GM12872 (cell line): ENCODE measurements at regions not wholly inside any gene's neighbourhood (a gene's known extent, or its start where the extent isn't known, plus 50 kb on each side); places are given as distances from the start of the nearest gene placed in this dataset.

Source experiments
- TF ChIP-seq, protein P1 (sequence below): IDR thresholded peaks from 3 replicates; pipeline ENCODE4 v1.5.1; 2011; ENCODE audit warnings: low read depth, mild to moderate bottlenecking, low read length, moderate library complexity; ENCODE audit not compliant: insufficient read depth

DNA sequence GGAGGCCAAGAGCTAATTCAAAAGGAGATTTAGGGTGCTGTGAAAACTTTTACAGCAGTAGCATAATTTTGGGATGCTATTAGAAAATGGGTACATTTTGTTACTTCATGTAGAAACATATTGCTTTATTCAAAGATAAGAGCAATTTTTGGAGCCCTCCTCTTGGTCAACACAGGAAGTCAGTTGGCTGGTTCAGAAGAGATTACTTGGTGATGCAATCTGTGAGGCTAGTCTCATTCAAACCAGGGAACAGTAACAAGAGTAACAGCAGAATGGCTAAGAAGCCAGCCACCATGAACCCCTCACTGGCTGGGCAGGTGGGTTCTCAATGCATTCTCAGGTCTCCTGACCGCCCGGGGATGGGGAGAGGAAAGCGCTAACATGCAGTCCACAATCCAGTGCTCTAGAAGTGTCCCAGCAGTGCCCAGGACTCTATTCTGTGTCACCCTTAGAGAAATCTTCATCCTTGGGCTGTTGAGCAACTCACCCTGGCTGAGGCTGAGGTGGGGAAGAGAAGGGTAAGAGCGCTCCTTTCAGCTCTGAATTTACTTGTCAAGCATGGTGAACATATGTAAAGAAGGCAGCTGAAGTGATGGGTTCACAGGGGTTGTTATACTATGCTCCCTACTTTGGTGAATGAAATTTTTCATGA lies 262.2 kb upstream of the UBASH3B start:
- TF ChIP-seq, protein P1, sequence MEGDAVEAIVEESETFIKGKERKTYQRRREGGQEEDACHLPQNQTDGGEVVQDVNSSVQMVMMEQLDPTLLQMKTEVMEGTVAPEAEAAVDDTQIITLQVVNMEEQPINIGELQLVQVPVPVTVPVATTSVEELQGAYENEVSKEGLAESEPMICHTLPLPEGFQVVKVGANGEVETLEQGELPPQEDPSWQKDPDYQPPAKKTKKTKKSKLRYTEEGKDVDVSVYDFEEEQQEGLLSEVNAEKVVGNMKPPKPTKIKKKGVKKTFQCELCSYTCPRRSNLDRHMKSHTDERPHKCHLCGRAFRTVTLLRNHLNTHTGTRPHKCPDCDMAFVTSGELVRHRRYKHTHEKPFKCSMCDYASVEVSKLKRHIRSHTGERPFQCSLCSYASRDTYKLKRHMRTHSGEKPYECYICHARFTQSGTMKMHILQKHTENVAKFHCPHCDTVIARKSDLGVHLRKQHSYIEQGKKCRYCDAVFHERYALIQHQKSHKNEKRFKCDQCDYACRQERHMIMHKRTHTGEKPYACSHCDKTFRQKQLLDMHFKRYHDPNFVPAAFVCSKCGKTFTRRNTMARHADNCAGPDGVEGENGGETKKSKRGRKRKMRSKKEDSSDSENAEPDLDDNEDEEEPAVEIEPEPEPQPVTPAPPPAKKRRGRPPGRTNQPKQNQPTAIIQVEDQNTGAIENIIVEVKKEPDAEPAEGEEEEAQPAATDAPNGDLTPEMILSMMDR = no peak

- TF ChIP-seq, protein P1 = no peak
These were observed 263.0 kb upstream of the UBASH3B start for GRCh38 chr11:122392508-122392907.

GRCh38 chr11:122391049-122391448 lies 264.5 kb upstream of the UBASH3B start:
- TF ChIP-seq, protein P1 = no peak

DNA sequence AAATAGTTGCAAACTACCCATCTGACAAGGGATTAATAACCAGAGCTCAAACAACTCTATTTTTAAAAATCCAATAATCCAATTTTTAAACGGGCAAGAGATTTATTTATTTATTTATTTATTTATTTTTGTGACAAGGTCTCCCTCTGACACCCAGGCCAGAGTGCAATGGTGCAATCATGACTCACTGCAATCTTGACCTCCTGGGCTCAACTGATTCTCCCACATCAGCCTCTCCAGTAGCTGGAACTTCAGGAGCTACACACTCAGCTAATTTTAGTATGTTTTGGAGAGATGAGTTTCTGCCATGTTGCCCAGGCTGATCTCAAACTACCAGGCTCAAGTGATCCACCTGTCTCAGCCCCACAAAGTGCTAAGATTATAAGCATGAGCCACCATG lies 267.2 kb upstream of the BLID start:
- TF ChIP-seq, protein P1 = no peak

DNA sequence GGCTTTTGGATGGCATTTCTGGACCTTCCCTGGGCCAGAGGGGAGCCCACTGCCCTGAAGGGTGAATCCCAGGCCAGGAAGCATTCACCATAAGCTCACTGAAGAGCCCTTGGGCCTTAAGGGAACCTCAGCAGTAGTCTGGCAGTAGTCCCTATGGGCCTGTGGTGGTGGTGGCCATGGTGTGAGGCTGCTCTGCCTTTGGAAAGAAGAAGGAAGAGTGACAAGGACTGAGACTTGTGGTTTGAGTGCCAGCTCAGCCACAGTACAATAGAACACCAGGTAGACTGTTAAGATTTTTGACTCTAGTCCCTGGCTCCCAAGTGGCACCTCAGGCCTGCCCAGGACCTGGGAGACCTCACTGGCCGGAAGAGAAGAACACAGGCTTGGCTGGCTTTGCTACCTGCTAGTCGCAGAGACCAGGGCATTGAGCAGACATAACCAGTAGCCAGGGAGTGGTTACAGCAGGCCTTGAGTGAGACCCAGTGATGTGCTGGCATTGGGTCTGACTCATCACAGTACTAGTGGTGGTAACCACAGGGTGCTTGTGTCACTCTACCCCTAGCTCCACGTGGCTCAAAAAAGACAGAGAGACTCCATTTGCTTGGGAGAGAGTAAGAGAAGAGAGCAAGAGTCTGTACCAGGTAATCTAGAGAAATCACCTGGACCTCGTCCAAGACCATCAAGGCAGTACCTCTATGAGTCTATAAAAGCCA lies 259.8 kb upstream of the BLID start:
- TF ChIP-seq, protein P1 = no peak

GRCh38 chr11:122368796-122369195 lies 252.8 kb upstream of the BLID start:
- TF ChIP-seq, protein P1 = no peak

DNA sequence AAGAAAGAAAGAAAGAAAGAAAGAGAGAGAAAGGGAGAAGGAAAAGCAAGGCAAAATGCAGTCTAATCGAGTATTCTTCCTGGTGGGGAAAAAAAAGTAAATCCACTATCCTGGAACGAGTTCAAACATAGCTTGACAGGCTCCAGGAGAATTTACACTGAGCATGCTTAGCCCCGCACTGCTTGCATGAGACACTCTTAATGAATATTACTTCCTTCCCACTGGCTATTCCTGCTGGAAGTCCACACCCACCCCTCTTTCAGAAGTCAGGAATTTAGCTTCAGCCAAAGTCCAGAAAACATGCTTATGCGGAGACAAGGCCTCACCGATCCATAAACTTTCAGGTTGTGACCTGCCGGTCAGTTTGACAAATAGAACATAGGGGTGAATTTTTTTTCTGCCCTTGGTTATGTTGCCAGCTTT lies 251.8 kb upstream of the BLID start:
- TF ChIP-seq, protein P1 = no peak
